AG04450 (cell line): ENCODE measurements at regions not wholly inside any gene's neighbourhood (a gene's known extent, or its start where the extent isn't known, plus 50 kb on each side); places are given as distances from the start of the nearest gene placed in this dataset.
"Not testable (repeated sequence)": the region's sequence is repeated elsewhere in the genome, so short reads cannot be mapped to it uniquely, and the experiment has no call there.

Experiments
- CTCF ChIA-PET: fragments of 300-600, 350-600 bp; formaldehyde crosslinking; extraction: SDS; loops from one replicate; lab custom pipeline; 2022; ENCODE audit warnings: antibody characterized with exemption, inconsistent platforms; lab: Charles Lee
- POLR2A ChIA-PET: fragments of 350-600 bp; formaldehyde crosslinking; extraction: SDS; loops from one replicate; lab custom pipeline; 2021; ENCODE audit warnings: antibody characterized with exemption, inconsistent platforms; lab: Yijun Ruan, JAX
- DNase-seq: peaks from one replicate; pipeline ENCODE4 v3.0.0-alpha.2; 2011; ENCODE audit warnings: low read depth, low spot score
- H3K27ac ChIP-seq: one replicate; pipeline ENCODE4 v1.5.1; 2012; ENCODE audit warnings: low read depth, low read length, control low read depth
- H3K27me3 ChIP-seq: one replicate; pipeline ENCODE4 v1.6.0; 2012; ENCODE audit warnings: low read length; ENCODE audit not compliant: control insufficient read depth, insufficient read depth
- H3K4me3 ChIP-seq: 2 replicates; pipeline ENCODE4 v1.5.1; 2011; ENCODE audit warnings: mild to moderate bottlenecking, low read depth, low read length, control low read depth
- H3K9me3 ChIP-seq: 2 replicates; pipeline ENCODE4 v1.5.1; 2012; ENCODE audit warnings: low read length; ENCODE audit not compliant: control insufficient read depth, insufficient read depth
- TF ChIP-seq, protein P1 (sequence below): IDR thresholded peaks from 2 replicates; pipeline ENCODE4 v1.5.1; 2011; ENCODE audit warnings: low read depth, low read length, control low read depth, inconsistent platforms

DNA sequence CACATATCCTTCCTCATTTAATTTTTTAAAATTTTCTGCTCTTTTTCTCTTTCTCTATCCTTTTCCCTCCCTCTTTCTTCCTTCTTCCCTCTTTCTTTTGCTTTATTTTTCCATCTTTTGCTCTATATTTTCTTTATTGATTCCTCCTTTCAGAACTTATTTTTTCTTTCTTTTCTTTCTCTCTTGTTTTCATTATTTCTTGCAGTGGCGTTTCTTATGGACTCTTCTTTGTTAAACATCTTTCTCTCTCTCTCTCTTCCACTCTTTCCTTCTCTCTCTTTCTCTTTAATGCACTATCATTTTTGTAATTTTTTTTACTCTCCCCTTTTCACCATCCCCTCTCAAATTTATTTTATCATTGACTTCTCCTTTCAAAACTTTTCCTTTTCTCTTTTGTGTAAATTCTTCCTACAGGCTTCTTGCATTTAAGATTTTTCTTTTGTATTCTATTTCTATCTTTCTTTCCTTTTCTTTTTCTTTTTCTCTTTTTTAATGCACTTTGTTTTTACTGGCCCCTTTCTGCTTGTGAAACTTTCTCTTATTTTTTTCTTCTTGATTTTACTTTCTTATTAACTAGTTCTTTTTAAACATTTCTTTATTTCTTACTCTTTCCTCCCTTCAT lies 97.0 kb downstream of the RBMX2 start:
- TF ChIP-seq, protein P1, sequence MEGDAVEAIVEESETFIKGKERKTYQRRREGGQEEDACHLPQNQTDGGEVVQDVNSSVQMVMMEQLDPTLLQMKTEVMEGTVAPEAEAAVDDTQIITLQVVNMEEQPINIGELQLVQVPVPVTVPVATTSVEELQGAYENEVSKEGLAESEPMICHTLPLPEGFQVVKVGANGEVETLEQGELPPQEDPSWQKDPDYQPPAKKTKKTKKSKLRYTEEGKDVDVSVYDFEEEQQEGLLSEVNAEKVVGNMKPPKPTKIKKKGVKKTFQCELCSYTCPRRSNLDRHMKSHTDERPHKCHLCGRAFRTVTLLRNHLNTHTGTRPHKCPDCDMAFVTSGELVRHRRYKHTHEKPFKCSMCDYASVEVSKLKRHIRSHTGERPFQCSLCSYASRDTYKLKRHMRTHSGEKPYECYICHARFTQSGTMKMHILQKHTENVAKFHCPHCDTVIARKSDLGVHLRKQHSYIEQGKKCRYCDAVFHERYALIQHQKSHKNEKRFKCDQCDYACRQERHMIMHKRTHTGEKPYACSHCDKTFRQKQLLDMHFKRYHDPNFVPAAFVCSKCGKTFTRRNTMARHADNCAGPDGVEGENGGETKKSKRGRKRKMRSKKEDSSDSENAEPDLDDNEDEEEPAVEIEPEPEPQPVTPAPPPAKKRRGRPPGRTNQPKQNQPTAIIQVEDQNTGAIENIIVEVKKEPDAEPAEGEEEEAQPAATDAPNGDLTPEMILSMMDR, result no peak
- no peak overlapping the region for H3K27ac ChIP-seq
- no peak for DNase-seq
- ChIA-PET POLR2A (no interaction called here), CTCF (no interaction called here)
- H3K27me3 ChIP-seq, result no peaks in the 10 kb centered on the region
- H3K4me3 ChIP-seq, result no peak overlapping the region
- H3K9me3 ChIP-seq, result no peaks in the 10 kb centered on the region

DNA sequence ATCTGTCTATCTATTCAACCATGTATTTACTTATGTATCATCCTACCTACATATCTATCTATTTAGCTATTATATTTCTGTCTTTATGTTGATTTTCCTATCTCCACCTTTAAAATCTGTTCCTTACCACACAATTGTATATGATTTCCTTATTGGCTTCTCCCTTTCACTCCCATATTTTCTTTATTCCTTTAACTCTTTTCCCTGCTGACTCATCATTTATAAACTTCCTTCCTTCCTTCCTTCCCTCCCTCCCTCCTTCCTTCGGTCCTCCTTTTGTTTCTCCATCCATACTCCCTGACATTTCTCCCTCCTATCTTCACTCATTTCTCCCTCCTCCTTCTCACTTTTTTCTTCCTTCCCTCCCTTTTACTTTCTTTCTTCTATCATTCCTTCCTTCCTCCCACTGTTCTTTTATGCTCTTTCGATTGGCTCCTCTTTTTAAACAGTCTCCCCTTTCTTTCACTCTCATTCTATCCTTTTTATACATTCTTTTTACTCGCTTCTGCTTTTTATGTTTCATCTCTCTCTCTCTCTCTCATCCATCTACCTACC lies 100.3 kb downstream of the RBMX2 start:
- Histone ChIP-seq H3K27me3 (no peaks in the 10 kb centered on the region), H3K27ac (no peak overlapping the region), H3K4me3 (no peak overlapping the region), H3K9me3 (no peaks in the 10 kb centered on the region)
- POLR2A ChIA-PET, result no interaction called here
- no peak for DNase-seq
- CTCF ChIA-PET, result no interaction called here
- TF ChIP-seq, protein P1, result no peak

DNA sequence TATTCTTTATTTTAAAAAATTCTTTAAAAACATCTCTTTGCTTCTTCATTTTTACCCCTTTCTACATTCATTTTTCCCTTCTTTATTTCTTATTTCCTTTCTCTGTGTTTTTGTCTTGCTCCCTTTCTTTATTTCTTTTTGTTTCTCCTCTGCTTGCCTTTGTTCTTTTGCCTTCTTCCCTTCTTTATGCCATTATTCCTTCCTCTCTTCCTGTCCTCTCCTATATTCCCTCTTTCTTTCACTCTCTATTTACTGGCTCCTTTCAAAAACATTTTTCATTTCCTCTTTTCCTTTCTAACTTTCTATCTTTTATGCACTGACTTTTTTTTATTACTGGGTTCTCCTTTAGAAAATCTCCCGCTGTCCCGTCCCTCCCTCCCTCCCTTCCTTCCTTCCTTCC lies 102.2 kb downstream of the RBMX2 start:
- DNase-seq, result no peak
- Histone ChIP-seq H3K27me3 (no peaks in the 10 kb centered on the region), H3K9me3 (no peaks in the 10 kb centered on the region), H3K4me3 (no peak overlapping the region), H3K27ac (no peak overlapping the region)
- TF ChIP-seq, protein P1, result no peak
- ChIA-PET CTCF (no interaction called here), POLR2A (no interaction called here)

DNA sequence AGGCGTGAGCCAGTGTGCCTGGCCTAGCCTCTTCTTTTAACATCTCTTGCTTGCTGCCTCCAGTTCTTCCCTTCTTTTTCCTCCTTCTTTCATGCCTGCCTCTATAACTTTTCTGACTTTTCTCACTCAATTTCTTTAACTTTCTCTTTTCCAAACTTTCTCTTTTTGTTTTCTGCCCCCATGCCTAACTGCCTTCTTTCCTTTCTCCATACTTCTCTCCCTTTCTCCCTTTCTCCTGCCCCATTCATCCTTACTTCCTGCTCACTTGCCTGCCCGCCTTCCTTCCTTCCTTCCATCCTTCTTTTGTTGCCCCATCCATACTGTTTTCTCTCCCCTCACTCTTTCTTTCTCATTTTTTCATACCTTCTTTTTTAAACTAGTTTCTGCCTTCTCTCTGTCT lies 105.2 kb downstream of the RBMX2 start:
- Histone ChIP-seq H3K4me3 (no peak overlapping the region), H3K27ac (no peak overlapping the region), H3K9me3 (no peaks in the 10 kb centered on the region), H3K27me3 (no peaks in the 10 kb centered on the region)
- no peak for DNase-seq
- ChIA-PET CTCF (no interaction called here), POLR2A (no interaction called here)
- TF ChIP-seq, protein P1, result no peak

DNA sequence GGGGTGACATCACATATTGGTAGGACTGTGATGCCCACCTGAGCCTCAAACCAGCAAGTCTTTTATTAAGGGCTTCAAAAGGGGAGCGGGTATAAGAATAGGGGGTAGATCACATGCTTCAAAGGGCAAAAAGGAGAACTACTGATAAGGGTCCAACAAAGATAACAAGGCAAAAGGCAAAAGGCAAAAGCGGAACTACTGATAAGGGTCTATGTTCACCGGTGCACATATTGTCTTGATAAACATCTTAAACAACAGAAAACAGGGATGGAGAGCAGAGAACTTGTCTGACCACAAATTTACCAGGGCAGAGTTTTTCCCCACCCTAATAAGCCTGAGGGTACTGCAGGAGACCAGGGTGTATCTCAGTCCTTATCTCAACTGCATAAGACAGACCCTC lies 110.7 kb downstream of the RBMX2 start:
- H3K9me3 ChIP-seq, POLR2A ChIA-PET, CTCF ChIA-PET, H3K27ac ChIP-seq, H3K4me3 ChIP-seq, DNase-seq, H3K27me3 ChIP-seq: not testable (repeated sequence)
